Breast epithelium (tissue), 4 donors: ENCODE measurements at regions not wholly inside any gene's neighbourhood (a gene's known extent, or its start where the extent isn't known, plus 50 kb on each side); places are given as distances from the start of the nearest gene placed in this dataset.
A peak's percentile ranks its signal among the peaks of the same experiment; 100 is the strongest.

Experiments
- DNase-seq, 2 donors: peaks; one replicate each; pipeline ENCODE4 v3.0.0-alpha.2; 2019; ENCODE audit warnings: low spot score in 2 of 2
- H3K27ac ChIP-seq, 2 donors: fragments of 200-600 bp; sonication (generic) in 1 of 2; one replicate each; pipeline ENCODE4 v1.5.1; 2016 to 2019; ENCODE audit warnings: mild to moderate bottlenecking in 1 of 2
- H3K27me3 ChIP-seq, 2 donors: fragments of 200-600 bp; sonication (generic) in 1 of 2; one replicate each; pipeline versions ENCODE4 v1.5.1 to v1.6.0; 2017 to 2019; ENCODE audit warnings: control low read depth in 1 of 2, mild to moderate bottlenecking in 1 of 2
- H3K36me3 ChIP-seq: fragments of 200-600 bp; one replicate; pipeline ENCODE4 v1.5.1; 2019
- H3K4me1 ChIP-seq, 2 donors: fragments of 200-600 bp; sonication (generic); one replicate each; pipeline ENCODE4 v1.5.1; 2016 to 2019; ENCODE audit warnings: control low read depth in 1 of 2
- H3K4me3 ChIP-seq, 3 donors: fragments of 200-600 bp; sonication (generic); 1 replicate in 2 of 3; 2 replicates in 1 of 3; pipeline ENCODE4 v1.5.1; 2016 to 2019; ENCODE audit warnings: mild to moderate bottlenecking in 3 of 3, moderate library complexity in 2 of 3
- H3K9me3 ChIP-seq, 2 donors: fragments of 200-600 bp; sonication (generic) in 1 of 2; one replicate each; pipeline ENCODE4 v1.5.1; 2016 to 2019; ENCODE audit warnings: control low read depth in 1 of 2
- CTCF ChIP-seq, 3 donors: fragments of 450-650 bp; IDR thresholded peaks; one replicate each; pipeline ENCODE4 v1.5.1; 2016 to 2017; ENCODE audit warnings: antibody characterized with exemption in 3 of 3, mild to moderate bottlenecking in 3 of 3, moderate library complexity in 3 of 3
- POLR2A ChIP-seq: fragments of 450-650 bp; IDR thresholded peaks from one replicate; pipeline ENCODE4 v1.6.1; 2016; ENCODE audit warnings: antibody characterized with exemption, mild to moderate bottlenecking, moderate library complexity
- POLR2AphosphoS5 ChIP-seq, 3 donors: sonication (generic); formaldehyde crosslinking; IDR thresholded peaks; one replicate each; pipeline ENCODE4 v1.6.1; 2017; ENCODE audit warnings: antibody characterized with exemption in 3 of 3
- intact Hi-C: fragments of 100-400 bp; cut with DNase I; formaldehyde crosslinking; loops from one replicate; pipeline ENCODE4 v1.15.1; 2023; ENCODE audit warnings: low total_unique reads

- H3K27me3 ChIP-seq = no peaks in the 10 kb centered on the region
- H3K27ac ChIP-seq = no peak overlapping the region
- no peaks in the 10 kb centered on the region for H3K9me3 ChIP-seq
- intact Hi-C loops = loop anchor here (5.0 kb wide), 1 partner anchor 524 kb away; no protein-coding TSS in a partner anchor
- DNase-seq = no peak
- no peaks in the 10 kb centered on the region for H3K4me1 ChIP-seq
- no peak overlapping the region for H3K4me3 ChIP-seq
- TF ChIP-seq CTCF (IDR thresholded peaks at IDR 0.05) = no peak
- TF ChIP-seq POLR2A = no peak
- TF ChIP-seq POLR2AphosphoS5 (IDR thresholded peaks at IDR 0.05) = no peak
- no peaks in the 10 kb centered on the region for H3K36me3 ChIP-seq
These were observed 71.3 kb downstream of the S1PR1 start for GRCh38 chr1:101307985-101308689.

GRCh38 chr1:101308935-101309333 is 72.1 kb downstream of the S1PR1 start:
- no peaks in the 10 kb centered on the region for H3K9me3 ChIP-seq
- no peaks in the 10 kb centered on the region for H3K27me3 ChIP-seq
- H3K4me1 ChIP-seq = no peaks in the 10 kb centered on the region
- intact Hi-C loops = loop anchor here (5.0 kb wide), 1 partner anchor 523 kb away; no protein-coding TSS in a partner anchor
- peak overlapping the region in 2 of 3 donors; percentile 49 to 57 for H3K4me3 ChIP-seq
- H3K36me3 ChIP-seq = no peaks in the 10 kb centered on the region
- TF ChIP-seq POLR2AphosphoS5 (IDR thresholded peaks at IDR 0.05) (no peak), POLR2A (no peak), CTCF (IDR thresholded peaks at IDR 0.05) (no peak)
- H3K27ac ChIP-seq = no peak overlapping the region
- no peak for DNase-seq

- Histone ChIP-seq H3K27ac (no peak overlapping the region), H3K9me3 (no peaks in the 10 kb centered on the region), H3K27me3 (no peaks in the 10 kb centered on the region), H3K4me3 (peak overlapping the region; percentile 33 to 57 (median 49)), H3K36me3 (no peaks in the 10 kb centered on the region), H3K4me1 (no peaks in the 10 kb centered on the region)
- intact Hi-C loops = loop anchor here (5.0 kb wide), 1 partner anchor 523 kb away; no protein-coding TSS in a partner anchor
- DNase-seq = peak in 1 of 2 donors; percentile 54
- no peak for TF ChIP-seq POLR2AphosphoS5 (IDR thresholded peaks at IDR 0.05)
- no peak for TF ChIP-seq POLR2A
- peak in 2 of 3 donors; percentile 60 to 69 for TF ChIP-seq CTCF (IDR thresholded peaks at IDR 0.05)
These were observed 72.8 kb downstream of the S1PR1 start for GRCh38 chr1:101309334-101310311.

DNA sequence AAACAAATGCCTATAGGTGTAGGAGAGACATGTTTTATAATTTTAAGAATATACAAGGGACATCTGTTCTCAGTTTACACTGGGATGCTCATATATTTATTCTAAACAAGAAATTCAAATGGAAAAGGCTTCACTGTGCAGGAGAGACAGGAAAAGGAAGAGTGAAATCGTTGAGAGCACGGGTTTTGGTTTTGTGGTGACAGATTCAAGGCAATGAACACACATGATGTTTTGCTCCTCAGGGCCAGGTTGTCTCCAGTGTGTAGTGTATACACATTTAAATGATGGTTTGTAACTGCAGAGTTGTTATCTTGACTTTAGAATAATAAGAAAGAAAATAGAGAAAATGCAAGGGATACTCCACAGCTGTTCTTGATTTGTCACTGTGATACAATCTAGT is 73.7 kb downstream of the S1PR1 start:
- no peak overlapping the region for H3K4me3 ChIP-seq
- no peak for TF ChIP-seq POLR2AphosphoS5 (IDR thresholded peaks at IDR 0.05)
- no peak for TF ChIP-seq POLR2A
- TF ChIP-seq CTCF (IDR thresholded peaks at IDR 0.05) = no peak
- no peak for DNase-seq
- no peaks in the 10 kb centered on the region for H3K9me3 ChIP-seq
- H3K36me3 ChIP-seq = no peaks in the 10 kb centered on the region
- no peaks in the 10 kb centered on the region for H3K4me1 ChIP-seq
- intact Hi-C loops = no loop called here
- H3K27ac ChIP-seq = no peak overlapping the region
- no peaks in the 10 kb centered on the region for H3K27me3 ChIP-seq
